ENCODE measurements at regions not wholly inside any gene's neighbourhood (a gene's known extent, or its start where the extent isn't known, plus 50 kb on each side); places are given as distances from the start of the nearest gene placed in this dataset.

DNA sequence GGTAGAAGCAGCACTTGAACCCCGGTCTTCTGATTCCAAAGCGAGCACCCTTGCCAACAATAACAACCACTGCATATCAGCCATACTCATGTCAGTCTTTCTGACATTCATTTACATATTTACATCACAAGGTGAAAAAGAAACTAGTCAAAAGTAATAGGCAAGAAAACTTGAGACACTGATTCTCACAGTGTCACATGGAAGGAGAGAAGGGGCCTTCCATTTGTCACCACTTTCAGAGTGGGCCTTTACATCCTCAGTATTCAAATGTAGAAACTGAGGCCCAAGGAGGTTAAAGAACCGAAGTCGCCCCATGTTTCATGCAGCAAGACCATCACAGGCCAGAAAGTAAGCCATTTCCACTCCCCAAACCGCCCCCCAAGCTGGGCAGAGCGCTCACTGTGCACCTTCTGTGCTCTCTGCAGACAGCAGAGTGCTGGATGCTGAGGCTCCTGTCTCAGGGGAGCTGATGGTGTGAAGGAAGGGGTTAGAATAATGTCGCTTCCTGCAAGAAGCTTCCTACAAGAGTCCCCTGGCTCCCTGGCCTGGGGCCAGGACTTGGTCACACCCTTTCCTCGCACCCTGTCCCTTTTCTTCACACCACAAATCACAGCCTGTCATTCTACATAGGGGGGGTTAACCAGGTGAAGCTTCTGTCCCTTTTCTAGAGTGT lies 260.1 kb downstream of the UACA start:
- H2AFZ ChIP-seq (ENCODE audit: low read length) = no peak overlapping the region
- H3K9me3 ChIP-seq (ENCODE audit: control insufficient read depth, low read depth, low read length) = no peaks in the 10 kb centered on the region
- Mint-ChIP-seq H3K27ac (no peak overlapping the region), H3K36me3 (ENCODE audit: insufficient read depth in 1 of 3, low read depth in 3 of 3) (peaks cover 0 to 5% (median 0%) of the 10 kb centered on the region in 3 experiments; a peak in 1 of 7 replicates), H3K27me3 (ENCODE audit: low read depth) (peaks cover 2% of the 10 kb centered on the region; the same call in 1 of the 2 replicates), H3K9me3 (peaks cover 3 to 6% of the 10 kb centered on the region in 2 experiments; a peak in 2 of 5 replicates), H3K4me1 (peaks cover 37 to 47% of the 10 kb centered on the region in 2 experiments), H3K4me3 (no peak overlapping the region; a peak in 1 of 5 replicates)
- no CpG with 5 or more reads among the region's 8 CpGs for WGBS (ENCODE audit: extremely low coverage, insufficient read length, low lambda C conversion rate)
- H2BK15ac ChIP-seq (ENCODE audit: low read depth, low read length) = no peak overlapping the region
- H2BK5ac ChIP-seq (ENCODE audit: insufficient read length, low read length) = no peak overlapping the region
- H2BK120ac ChIP-seq (ENCODE audit: low read depth, low read length, poor library complexity, severe bottlenecking) = no peak overlapping the region
- H3T11ph ChIP-seq (ENCODE audit: low read length) = no peak overlapping the region
- no peak overlapping the region for H3K18ac ChIP-seq (ENCODE audit: insufficient read length, low read depth, low read length)
- TF ChIP-seq, protein P1, sequence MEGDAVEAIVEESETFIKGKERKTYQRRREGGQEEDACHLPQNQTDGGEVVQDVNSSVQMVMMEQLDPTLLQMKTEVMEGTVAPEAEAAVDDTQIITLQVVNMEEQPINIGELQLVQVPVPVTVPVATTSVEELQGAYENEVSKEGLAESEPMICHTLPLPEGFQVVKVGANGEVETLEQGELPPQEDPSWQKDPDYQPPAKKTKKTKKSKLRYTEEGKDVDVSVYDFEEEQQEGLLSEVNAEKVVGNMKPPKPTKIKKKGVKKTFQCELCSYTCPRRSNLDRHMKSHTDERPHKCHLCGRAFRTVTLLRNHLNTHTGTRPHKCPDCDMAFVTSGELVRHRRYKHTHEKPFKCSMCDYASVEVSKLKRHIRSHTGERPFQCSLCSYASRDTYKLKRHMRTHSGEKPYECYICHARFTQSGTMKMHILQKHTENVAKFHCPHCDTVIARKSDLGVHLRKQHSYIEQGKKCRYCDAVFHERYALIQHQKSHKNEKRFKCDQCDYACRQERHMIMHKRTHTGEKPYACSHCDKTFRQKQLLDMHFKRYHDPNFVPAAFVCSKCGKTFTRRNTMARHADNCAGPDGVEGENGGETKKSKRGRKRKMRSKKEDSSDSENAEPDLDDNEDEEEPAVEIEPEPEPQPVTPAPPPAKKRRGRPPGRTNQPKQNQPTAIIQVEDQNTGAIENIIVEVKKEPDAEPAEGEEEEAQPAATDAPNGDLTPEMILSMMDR (conservative IDR thresholded peaks at IDR 0.05) = no peak
- no peaks in the 10 kb centered on the region for H3K23me2 ChIP-seq (ENCODE audit: insufficient read length, low read depth, low read length, poor library complexity, severe bottlenecking)
- H3K23ac ChIP-seq (ENCODE audit: insufficient read length, low read depth, low read length) = no peak overlapping the region
- peaks cover 7% of the 10 kb centered on the region; the same call in 1 of the 2 replicates for H3K4me1 ChIP-seq (ENCODE audit: insufficient read depth, low read length)
- no peak overlapping the region for H3K14ac ChIP-seq (ENCODE audit: insufficient read depth, low read length)
- H3K4me2 ChIP-seq (ENCODE audit: insufficient read depth, insufficient read length, low read length) = no peak overlapping the region
- no peak for DNase-seq
- H4K5ac ChIP-seq (ENCODE audit: insufficient read length, low read depth, low read length) = no peak overlapping the region
- H3K56ac ChIP-seq (ENCODE audit: insufficient read length, low read depth, low read length) = no peak overlapping the region
- H3K9ac ChIP-seq (ENCODE audit: extremely low read depth, insufficient read length, low read length) = no peak overlapping the region
- H3K4ac ChIP-seq (ENCODE audit: low read depth, low read length) = no peak overlapping the region
- H4K20me1 ChIP-seq (ENCODE audit: control insufficient read depth, insufficient read depth, insufficient read length) = no peaks in the 10 kb centered on the region
- H3K79me2 ChIP-seq (ENCODE audit: insufficient read depth, low read length) = no peaks in the 10 kb centered on the region
- H2BK12ac ChIP-seq (ENCODE audit: insufficient read length, low read depth, low read length) = no peak overlapping the region
- no peak overlapping the region for H2AK5ac ChIP-seq (ENCODE audit: insufficient read length, low read length)
- H2BK20ac ChIP-seq (ENCODE audit: low read depth, low read length, poor library complexity, severe bottlenecking) = no peak overlapping the region
- H4K91ac ChIP-seq (ENCODE audit: insufficient read length, low read depth, low read length) = no peak overlapping the region
- no peak overlapping the region for H4K8ac ChIP-seq (replicated peaks; ENCODE audit: insufficient read length, low read depth, low read length)
- H3K27ac ChIP-seq (ENCODE audit: insufficient read length, low read depth, low read length) = no peak overlapping the region
- no peaks in the 10 kb centered on the region for H3K27me3 ChIP-seq (ENCODE audit: insufficient read depth, low read length)
- no peaks in the 10 kb centered on the region for H3K79me1 ChIP-seq (ENCODE audit: insufficient read depth, low read depth, low read length, poor library complexity, severe bottlenecking)
